WTC11 (cell line): ENCODE measurements at regions not wholly inside any gene's neighbourhood (a gene's known extent, or its start where the extent isn't known, plus 50 kb on each side); places are given as distances from the start of the nearest gene placed in this dataset.

Experiments used
- TF ChIP-seq, protein P1 (sequence below): fragments of 200-600 bp; IDR thresholded peaks from 2 replicates; pipeline ENCODE4 v1.8.0; 2022; ENCODE audit warnings: antibody characterized with exemption
- TF ChIP-seq, protein P2 (sequence below): sonication (generic); formaldehyde crosslinking; conservative IDR thresholded peaks from 2 replicates; pipeline ENCODE4 v1.8.1; 2022; ENCODE audit warnings: mild to moderate bottlenecking, missing genetic modification reagents
- TF ChIP-seq, protein P3 (sequence below): sonication (generic); formaldehyde crosslinking; IDR thresholded peaks from 2 replicates; pipeline ENCODE4 v1.8.0; 2022; ENCODE audit warnings: mild to moderate bottlenecking, missing genetic modification reagents

DNA sequence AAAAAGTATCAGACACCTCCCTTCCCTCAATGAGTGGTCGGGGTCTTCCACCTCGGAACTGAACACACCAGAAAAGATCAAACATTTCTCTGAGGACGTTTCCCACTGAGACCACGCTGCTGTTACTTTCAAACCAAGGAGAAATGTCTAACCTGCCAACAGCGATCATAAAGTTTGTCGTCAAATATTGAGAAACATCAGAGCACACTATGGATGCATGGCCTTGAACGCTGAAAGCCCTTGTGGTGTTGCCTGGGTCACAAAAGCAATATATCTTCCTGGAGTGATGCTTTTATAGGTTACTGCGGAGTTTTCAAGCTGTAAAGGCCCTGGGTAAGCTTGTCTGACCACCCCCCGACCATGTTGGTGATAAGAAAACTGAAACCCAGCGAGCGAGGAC is 70.2 kb upstream of the ID2 start:
- TF ChIP-seq, protein P1, sequence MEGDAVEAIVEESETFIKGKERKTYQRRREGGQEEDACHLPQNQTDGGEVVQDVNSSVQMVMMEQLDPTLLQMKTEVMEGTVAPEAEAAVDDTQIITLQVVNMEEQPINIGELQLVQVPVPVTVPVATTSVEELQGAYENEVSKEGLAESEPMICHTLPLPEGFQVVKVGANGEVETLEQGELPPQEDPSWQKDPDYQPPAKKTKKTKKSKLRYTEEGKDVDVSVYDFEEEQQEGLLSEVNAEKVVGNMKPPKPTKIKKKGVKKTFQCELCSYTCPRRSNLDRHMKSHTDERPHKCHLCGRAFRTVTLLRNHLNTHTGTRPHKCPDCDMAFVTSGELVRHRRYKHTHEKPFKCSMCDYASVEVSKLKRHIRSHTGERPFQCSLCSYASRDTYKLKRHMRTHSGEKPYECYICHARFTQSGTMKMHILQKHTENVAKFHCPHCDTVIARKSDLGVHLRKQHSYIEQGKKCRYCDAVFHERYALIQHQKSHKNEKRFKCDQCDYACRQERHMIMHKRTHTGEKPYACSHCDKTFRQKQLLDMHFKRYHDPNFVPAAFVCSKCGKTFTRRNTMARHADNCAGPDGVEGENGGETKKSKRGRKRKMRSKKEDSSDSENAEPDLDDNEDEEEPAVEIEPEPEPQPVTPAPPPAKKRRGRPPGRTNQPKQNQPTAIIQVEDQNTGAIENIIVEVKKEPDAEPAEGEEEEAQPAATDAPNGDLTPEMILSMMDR, result no peak
- TF ChIP-seq, protein P2, sequence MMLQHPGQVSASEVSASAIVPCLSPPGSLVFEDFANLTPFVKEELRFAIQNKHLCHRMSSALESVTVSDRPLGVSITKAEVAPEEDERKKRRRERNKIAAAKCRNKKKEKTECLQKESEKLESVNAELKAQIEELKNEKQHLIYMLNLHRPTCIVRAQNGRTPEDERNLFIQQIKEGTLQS, result no peak
- TF ChIP-seq, protein P3, sequence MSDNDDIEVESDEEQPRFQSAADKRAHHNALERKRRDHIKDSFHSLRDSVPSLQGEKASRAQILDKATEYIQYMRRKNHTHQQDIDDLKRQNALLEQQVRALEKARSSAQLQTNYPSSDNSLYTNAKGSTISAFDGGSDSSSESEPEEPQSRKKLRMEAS, result no peak
